ENCODE measurements at regions not wholly inside any gene's neighbourhood (a gene's known extent, or its start where the extent isn't known, plus 50 kb on each side); places are given as distances from the start of the nearest gene placed in this dataset.

DNA sequence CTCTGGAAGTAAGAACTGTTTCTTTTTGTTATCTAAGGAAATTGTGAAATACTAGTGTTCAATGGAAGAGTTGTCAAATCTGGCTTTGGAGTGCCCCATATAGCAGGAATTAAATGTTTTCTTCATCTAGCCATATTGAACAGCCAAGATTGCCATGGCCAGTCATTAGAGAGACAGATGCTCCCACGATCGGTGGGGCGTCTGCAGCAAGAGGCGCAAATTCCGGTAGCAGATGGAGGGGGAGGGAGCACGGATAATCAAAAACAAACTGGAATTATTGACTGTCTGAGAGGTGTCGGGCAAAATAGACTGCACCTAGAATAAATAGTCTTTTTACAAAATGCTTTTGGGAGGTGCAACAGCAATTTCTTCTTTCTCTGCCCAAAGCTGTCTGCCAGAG is 139.1 kb upstream of the FSTL4 start:
- TF ChIP-seq POLR2A (IDR thresholded peaks at IDR 0.05) (no peak), CTCF (IDR thresholded peaks at IDR 0.05) (no peak)

Measured in uterus (tissue), 2 donors.